Endothelial cell of umbilical vein (primary cell): ENCODE measurements at regions not wholly inside any gene's neighbourhood (a gene's known extent, or its start where the extent isn't known, plus 50 kb on each side); places are given as distances from the start of the nearest gene placed in this dataset.
"Not testable (repeated sequence)": the region's sequence is repeated elsewhere in the genome, so short reads cannot be mapped to it uniquely, and the experiment has no call there.

Source experiments
- EZH2 ChIP-seq: IDR thresholded peaks from 2 replicates; pipeline ENCODE4 v1.6.1; 2012; ENCODE audit warnings: borderline replicate concordance, low read depth, mild to moderate bottlenecking, moderate library complexity, low read length, inconsistent platforms; ENCODE audit not compliant: severe bottlenecking
- MAX ChIP-seq: IDR thresholded peaks from 2 replicates; pipeline ENCODE4 v1.6.1; 2011; ENCODE audit not compliant: insufficient read depth, insufficient read length
- MYC ChIP-seq: IDR thresholded peaks from one replicate; pipeline ENCODE4 v1.6.1; 2011; ENCODE audit warnings: mild to moderate bottlenecking, low read depth, low read length
- POLR2A ChIP-seq: IDR thresholded peaks from 2 replicates; pipeline ENCODE4 v1.6.1; 2012; ENCODE audit warnings: low read depth, mild to moderate bottlenecking, control low read depth, low read length
- POLR2AphosphoS5 ChIP-seq: IDR thresholded peaks from 2 replicates; pipeline ENCODE4 v1.6.1; 2012; ENCODE audit warnings: low read depth, mild to moderate bottlenecking, control low read depth, low read length, moderate library complexity; ENCODE audit not compliant: insufficient read depth
- TF ChIP-seq, protein P1 (sequence below), 2 donors: IDR thresholded peaks; 1 replicate in 1 of 2; 2 replicates in 1 of 2; pipeline ENCODE4 v1.5.1; 2011; ENCODE audit warnings: low read length in 2 of 2, mild to moderate bottlenecking in 2 of 2, moderate library complexity in 2 of 2, control low read depth in 1 of 2, inconsistent platforms in 1 of 2, low read depth in 1 of 2; ENCODE audit not compliant: insufficient read depth in 1 of 2; ENCODE audit errors: extremely low read depth in 1 of 2

DNA sequence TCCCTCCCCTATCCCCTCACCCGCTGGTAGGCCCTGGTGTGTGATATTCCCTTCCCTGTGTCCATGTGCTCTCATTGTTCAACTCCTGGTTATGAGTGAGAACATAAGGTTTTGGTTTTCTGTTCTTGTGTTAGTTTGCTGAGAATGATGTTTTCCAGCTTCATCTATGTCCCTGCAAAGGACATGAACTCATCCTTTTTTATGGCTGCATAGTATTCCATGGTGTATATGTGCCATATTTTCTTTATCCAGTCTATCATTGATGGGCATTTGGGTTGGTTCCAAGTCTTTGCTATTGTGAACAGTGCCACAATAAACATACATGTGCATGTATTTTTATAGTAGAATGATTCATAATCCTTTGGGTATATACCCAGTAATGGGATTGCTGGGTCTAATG lies 217.8 kb downstream of the TLE3 start:
- TF ChIP-seq, protein P1, sequence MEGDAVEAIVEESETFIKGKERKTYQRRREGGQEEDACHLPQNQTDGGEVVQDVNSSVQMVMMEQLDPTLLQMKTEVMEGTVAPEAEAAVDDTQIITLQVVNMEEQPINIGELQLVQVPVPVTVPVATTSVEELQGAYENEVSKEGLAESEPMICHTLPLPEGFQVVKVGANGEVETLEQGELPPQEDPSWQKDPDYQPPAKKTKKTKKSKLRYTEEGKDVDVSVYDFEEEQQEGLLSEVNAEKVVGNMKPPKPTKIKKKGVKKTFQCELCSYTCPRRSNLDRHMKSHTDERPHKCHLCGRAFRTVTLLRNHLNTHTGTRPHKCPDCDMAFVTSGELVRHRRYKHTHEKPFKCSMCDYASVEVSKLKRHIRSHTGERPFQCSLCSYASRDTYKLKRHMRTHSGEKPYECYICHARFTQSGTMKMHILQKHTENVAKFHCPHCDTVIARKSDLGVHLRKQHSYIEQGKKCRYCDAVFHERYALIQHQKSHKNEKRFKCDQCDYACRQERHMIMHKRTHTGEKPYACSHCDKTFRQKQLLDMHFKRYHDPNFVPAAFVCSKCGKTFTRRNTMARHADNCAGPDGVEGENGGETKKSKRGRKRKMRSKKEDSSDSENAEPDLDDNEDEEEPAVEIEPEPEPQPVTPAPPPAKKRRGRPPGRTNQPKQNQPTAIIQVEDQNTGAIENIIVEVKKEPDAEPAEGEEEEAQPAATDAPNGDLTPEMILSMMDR (IDR thresholded peaks at IDR 0.05; ENCODE audit: extremely low read depth in 1 of 2, insufficient read depth in 1 of 2, low read depth in 1 of 2, low read length in 2 of 2): not testable (repeated sequence)
- not testable (repeated sequence) for TF ChIP-seq POLR2A, MAX, EZH2, POLR2AphosphoS5, MYC
